ENCODE measurements at regions not wholly inside any gene's neighbourhood (a gene's known extent, or its start where the extent isn't known, plus 50 kb on each side); places are given as distances from the start of the nearest gene placed in this dataset.

- TF ChIP-seq, protein P1, sequence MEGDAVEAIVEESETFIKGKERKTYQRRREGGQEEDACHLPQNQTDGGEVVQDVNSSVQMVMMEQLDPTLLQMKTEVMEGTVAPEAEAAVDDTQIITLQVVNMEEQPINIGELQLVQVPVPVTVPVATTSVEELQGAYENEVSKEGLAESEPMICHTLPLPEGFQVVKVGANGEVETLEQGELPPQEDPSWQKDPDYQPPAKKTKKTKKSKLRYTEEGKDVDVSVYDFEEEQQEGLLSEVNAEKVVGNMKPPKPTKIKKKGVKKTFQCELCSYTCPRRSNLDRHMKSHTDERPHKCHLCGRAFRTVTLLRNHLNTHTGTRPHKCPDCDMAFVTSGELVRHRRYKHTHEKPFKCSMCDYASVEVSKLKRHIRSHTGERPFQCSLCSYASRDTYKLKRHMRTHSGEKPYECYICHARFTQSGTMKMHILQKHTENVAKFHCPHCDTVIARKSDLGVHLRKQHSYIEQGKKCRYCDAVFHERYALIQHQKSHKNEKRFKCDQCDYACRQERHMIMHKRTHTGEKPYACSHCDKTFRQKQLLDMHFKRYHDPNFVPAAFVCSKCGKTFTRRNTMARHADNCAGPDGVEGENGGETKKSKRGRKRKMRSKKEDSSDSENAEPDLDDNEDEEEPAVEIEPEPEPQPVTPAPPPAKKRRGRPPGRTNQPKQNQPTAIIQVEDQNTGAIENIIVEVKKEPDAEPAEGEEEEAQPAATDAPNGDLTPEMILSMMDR (conservative IDR thresholded peaks at IDR 0.05; ENCODE audit: low read depth in 2 of 2): no peak
- TF ChIP-seq EZH2 (IDR thresholded peaks at IDR 0.05; ENCODE audit: low read depth, unreplicated experiment) (no peak), CREB1 (CRISPR knock-in tag; IDR thresholded peaks at IDR 0.05; ENCODE audit: low read depth) (no peak), POLR2AphosphoS5 (IDR thresholded peaks at IDR 0.05; ENCODE audit: low read depth) (no peak), EZH2phosphoT487 (IDR thresholded peaks at IDR 0.05; ENCODE audit: unreplicated experiment) (no peak), REST (IDR thresholded peaks at IDR 0.05; ENCODE audit: unreplicated experiment) (no peak), JUNB (IDR thresholded peaks at IDR 0.05; ENCODE audit: unreplicated experiment) (no peak), ZNF114 (CRISPR knock-in tag; IDR thresholded peaks at IDR 0.05) (no peak), ETS1 (IDR thresholded peaks at IDR 0.05) (no peak)
These were observed 105.6 kb downstream of the LEPR start for GRCh38 chr1:65526049-65526556.
